Esophagus muscularis mucosa (tissue), 4 donors: ENCODE measurements at regions not wholly inside any gene's neighbourhood (a gene's known extent, or its start where the extent isn't known, plus 50 kb on each side); places are given as distances from the start of the nearest gene placed in this dataset.
"Not testable (repeated sequence)": the region's sequence is repeated elsewhere in the genome, so short reads cannot be mapped to it uniquely, and the experiment has no call there.

Source experiments
- CTCF ChIP-seq, 3 experiments: fragments of 200-600 bp in 2 of 3; fragments of 450-650 bp in 1 of 3; sonication (generic) in 2 of 3; IDR thresholded peaks; one replicate each; pipeline ENCODE4 v1.5.1; 2017 to 2019; ENCODE audit warnings: antibody characterized with exemption in 3 of 3, mild to moderate bottlenecking in 2 of 3, moderate library complexity in 1 of 3
- EP300 ChIP-seq: sonication (generic); formaldehyde crosslinking; IDR thresholded peaks from one replicate; pipeline ENCODE4 v1.6.1; 2017; ENCODE audit warnings: antibody characterized with exemption
- POLR2A ChIP-seq: fragments of 450-650 bp; IDR thresholded peaks from one replicate; pipeline ENCODE4 v1.6.1; 2017; ENCODE audit warnings: antibody characterized with exemption, moderate library complexity, mild to moderate bottlenecking, low read depth
- POLR2AphosphoS5 ChIP-seq, 2 donors: sonication (generic); formaldehyde crosslinking; IDR thresholded peaks; one replicate each; pipeline ENCODE4 v1.6.1; 2017; ENCODE audit warnings: antibody characterized with exemption in 2 of 2

GRCh38 chr6:73925703-73926102 lies 229.7 kb downstream of the CD109 start:
- not testable (repeated sequence) for TF ChIP-seq CTCF (IDR thresholded peaks at IDR 0.05); POLR2A; POLR2AphosphoS5 (IDR thresholded peaks at IDR 0.05); EP300
